Keratinocyte (primary cell): ENCODE measurements at regions not wholly inside any gene's neighbourhood (a gene's known extent, or its start where the extent isn't known, plus 50 kb on each side); places are given as distances from the start of the nearest gene placed in this dataset.

Experiments used
- EZH2 ChIP-seq: IDR thresholded peaks from one replicate; pipeline ENCODE4 v1.6.1; 2012; ENCODE audit warnings: inconsistent platforms, mild to moderate bottlenecking, low read length, moderate library complexity
- TF ChIP-seq, protein P1 (sequence below), 3 experiments: IDR thresholded peaks in 1 of 3; conservative IDR thresholded peaks in 1 of 3; optimal IDR thresholded peaks in 1 of 3; 2 replicates in 2 of 3; 3 replicates in 1 of 3; pipeline versions ENCODE3 to v1.5.1; 2011; ENCODE audit warnings: low read length in 3 of 3, mild to moderate bottlenecking in 3 of 3, moderate library complexity in 2 of 3, control low read depth in 1 of 3, inconsistent platforms in 1 of 3; ENCODE audit not compliant: insufficient read depth in 2 of 3; ENCODE audit errors: extremely low read depth in 1 of 3

DNA sequence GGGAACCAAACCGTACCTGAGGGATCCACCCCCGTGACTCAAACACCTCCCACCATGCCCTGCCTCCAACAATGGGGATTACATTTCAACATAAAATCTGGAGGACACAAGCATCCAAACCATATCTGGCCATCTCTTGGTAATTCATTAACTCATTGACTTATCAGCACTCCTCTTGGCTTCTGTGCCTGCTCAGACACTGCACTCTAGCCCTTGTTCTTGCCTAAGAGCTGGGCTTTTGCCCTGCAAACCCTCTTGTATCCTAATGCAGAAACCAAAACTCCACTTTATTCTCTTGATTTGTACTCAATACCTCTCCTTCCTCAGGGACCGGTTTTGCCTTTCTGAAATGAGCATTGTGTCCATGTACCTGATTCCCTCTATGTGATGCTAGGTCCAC is 330.2 kb upstream of the FZD8 start:
- TF ChIP-seq, protein P1, sequence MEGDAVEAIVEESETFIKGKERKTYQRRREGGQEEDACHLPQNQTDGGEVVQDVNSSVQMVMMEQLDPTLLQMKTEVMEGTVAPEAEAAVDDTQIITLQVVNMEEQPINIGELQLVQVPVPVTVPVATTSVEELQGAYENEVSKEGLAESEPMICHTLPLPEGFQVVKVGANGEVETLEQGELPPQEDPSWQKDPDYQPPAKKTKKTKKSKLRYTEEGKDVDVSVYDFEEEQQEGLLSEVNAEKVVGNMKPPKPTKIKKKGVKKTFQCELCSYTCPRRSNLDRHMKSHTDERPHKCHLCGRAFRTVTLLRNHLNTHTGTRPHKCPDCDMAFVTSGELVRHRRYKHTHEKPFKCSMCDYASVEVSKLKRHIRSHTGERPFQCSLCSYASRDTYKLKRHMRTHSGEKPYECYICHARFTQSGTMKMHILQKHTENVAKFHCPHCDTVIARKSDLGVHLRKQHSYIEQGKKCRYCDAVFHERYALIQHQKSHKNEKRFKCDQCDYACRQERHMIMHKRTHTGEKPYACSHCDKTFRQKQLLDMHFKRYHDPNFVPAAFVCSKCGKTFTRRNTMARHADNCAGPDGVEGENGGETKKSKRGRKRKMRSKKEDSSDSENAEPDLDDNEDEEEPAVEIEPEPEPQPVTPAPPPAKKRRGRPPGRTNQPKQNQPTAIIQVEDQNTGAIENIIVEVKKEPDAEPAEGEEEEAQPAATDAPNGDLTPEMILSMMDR (optimal IDR thresholded peaks at IDR 0.05 in 1 of 3, IDR thresholded peaks at IDR 0.05 in 1 of 3, conservative IDR thresholded peaks at IDR 0.05 in 1 of 3; ENCODE audit: extremely low read depth in 1 of 3, insufficient read depth in 2 of 3, low read length in 3 of 3): no peak
- TF ChIP-seq EZH2: no peak
